Left kidney (tissue), 1 donor: ENCODE measurements at regions not wholly inside any gene's neighbourhood (a gene's known extent, or its start where the extent isn't known, plus 50 kb on each side); places are given as distances from the start of the nearest gene placed in this dataset.
A peak's percentile ranks its signal among the peaks of the same experiment; 100 is the strongest.

Experiments
- DNase-seq: peaks from one replicate; pipeline ENCODE4 v3.0.0-alpha.2; 2013

DNA sequence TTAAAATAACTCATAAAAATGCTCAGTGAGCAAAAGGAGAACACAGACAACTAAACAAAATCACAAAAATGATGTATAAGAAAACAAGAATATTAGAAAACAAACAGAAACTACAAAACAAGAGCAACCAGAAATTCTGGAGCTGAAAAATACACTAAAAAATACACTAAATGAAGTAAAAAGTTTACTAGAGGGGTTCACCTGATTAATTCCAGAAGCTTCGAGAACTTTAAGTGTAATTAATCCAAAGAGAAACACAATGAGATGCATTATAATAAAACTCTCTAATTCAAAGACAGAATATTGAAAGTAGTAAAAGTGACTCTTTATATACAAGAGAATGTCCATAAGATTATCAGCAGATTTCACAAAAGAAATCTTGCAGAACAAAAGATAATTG is 558.4 kb downstream of the CCER1 start:
- DNase-seq: no peak

DNA sequence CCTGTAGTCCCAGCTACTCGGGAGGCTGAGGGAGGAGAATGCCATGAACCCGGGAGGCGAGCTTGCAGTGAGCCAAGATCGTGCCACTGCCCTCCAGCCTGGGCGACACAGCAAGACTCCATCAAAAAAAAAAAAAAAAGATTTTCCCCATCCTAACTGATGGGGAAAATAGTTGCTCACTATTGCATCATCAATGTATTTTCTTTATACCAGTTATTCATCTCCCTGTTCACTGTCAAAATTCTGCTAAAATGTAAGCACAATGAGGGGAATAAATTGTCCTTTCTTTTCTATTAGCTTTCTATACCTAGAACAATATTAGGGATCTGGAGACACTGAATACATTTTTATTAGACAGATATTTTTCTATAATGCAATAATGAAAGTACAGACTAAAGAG is 561.3 kb downstream of the CCER1 start:
- no peak for DNase-seq

DNA sequence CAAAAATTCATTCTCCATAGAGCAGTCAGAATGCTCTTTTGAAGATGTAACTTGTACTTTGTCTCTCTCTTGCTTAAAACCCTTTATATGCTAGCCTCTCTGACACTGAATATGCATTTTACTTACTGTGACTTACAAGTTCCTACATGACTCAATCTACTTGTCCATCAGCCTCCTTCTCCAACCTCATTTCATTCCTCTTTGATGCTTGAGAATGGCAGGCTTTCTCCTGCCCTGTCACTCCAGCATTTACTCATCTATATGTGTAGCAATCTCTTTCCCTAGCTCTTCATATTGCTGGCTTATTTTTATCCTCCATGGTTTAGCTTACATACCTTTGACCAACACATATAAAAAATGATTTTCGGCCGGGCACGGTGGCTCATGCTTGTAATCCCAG is 561.9 kb downstream of the CCER1 start:
- no peak for DNase-seq

DNA sequence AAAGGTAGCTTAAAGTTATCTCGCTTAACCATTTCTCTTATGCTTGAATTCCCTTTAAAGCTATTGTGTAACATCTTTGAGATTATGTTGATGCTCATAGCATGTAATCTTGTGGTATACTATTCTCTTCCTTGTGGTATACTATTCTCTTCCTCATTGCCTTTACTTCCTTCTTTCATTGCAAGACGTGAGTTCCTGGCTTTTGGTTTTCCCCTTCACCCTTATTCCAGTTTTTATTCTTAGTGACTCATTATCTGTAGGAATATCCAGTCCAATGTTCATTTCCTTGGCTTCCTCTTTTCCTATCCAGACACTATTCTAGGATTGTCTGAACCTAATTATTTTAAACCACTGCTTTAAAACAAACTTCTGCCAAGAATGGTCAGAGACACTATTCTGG is 564.0 kb downstream of the CCER1 start:
- DNase-seq: no peak

DNA sequence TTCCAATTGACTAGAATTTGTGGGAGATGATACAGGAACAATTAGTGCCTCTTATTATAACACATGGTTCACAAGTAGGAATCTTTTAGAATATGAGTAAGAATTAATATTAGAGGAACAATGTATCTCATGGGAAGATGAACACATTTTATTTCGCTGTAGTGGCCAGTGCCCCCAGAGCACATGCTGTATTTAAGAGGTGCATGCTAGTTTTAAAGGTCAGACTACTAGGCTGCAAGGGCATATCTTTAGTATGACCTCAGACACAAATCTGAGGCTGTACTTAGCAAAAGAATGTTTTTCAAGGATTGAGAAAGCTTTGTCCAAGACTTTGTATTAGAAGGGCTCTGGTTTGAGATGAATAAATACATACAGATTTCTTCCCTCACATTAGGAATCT is 586.9 kb downstream of the CCER1 start:
- no peak for DNase-seq

GRCh38 chr12:90366286-90366685 is 588.7 kb downstream of the CCER1 start:
- no peak for DNase-seq

- DNase-seq: no peak
Observed at GRCh38 chr12:90360300-90360699, 594.7 kb downstream of the CCER1 start.

DNA sequence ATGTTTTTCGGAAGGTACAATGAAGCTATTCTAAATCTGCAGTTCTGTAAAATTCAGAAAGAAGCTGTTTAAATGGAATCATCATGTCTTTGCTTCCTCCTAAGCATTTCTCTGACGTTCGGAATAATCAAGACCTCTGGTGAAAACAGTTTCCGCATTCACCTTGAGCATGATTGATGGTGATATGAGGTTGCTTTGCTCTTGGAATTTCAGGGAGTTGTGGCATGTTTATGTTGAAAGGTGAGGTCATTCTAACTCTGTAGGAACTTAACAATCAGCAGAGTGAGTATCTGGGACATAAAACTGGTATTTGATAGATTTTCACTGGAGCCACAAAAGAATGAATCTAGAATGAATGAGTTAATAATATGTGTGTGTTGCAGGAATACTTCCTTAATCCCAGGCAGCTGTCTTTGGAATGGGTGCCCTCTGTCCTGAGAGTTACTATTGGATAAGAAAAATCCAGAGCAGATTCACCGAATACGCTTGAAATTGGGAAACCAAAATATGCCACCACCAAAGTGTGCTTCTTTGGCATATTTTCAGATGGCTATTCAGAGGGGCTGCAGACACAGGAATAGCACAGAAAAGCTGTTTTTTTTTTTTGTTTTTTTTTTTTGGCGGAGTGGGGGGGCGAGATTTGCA is 599.1 kb downstream of the CCER1 start:
- peak; percentile 19 for DNase-seq

DNA sequence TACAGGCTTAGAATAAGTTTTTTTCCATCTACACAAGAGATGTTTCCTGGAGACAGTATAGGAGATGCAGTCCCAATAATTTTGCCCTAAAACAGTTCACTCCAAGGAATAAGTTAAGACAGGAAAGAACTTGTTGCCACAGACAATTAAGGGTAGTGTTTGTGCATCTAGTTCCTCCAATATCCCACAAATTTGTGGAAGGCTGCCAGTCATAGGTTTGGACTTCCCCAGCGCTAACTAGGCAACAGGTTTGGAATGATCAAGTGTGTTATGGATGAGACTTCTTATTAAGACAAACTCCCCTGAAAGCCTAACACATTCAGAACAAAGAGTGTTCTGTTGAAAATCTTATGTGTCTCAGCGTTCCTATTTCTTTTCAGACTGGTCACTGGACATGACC is 611.0 kb downstream of the CCER1 start:
- no peak for DNase-seq

DNA sequence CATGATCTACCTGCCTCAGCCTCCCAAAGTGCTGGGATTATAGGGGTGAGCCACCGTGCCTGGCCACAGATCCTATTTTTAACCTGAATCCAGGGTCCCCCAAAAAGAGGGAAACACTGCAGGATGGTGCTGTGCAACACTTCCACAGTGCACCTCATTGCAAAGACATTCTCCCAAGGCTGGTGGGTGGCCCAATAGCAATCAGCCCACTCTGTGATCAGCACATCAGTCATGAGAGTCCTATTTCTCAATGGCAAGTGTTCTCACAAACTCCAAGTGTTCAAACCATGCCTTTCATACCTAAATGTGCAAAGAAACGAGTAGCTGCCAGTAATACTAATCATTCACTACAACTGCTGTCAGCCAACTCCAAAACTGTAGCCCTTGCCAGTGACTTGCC is 612.9 kb downstream of the CCER1 start:
- DNase-seq: no peak

- no peak for DNase-seq
Observed at GRCh38 chr12:90339837-90340236, 615.1 kb downstream of the CCER1 start.

- DNase-seq: no peak
Observed at GRCh38 chr12:90338365-90338764, 616.6 kb downstream of the CCER1 start.

GRCh38 chr12:90337018-90337417 is 618.0 kb downstream of the CCER1 start:
- DNase-seq: no peak

DNA sequence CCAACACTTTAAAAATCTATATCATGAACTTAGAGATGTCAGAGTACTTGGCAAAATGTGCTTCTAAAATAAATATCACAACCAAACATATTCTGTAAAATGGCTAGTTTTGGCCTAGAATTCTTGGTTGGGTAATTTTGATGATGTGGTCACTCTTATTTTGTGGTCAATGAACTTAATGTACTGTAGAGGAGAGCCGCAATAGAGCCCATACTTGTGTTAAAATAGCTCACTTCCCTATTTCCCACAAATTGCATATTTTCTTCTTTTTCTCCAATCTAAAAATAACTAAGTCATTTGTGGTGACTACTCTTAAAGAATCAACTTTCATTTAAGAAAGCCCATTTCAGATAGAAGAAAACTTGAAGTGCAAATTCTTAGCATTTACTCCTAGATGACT is 619.4 kb downstream of the CCER1 start:
- DNase-seq: no peak

- DNase-seq: no peak
Observed at GRCh38 chr12:90333939-90334338, 621.0 kb downstream of the CCER1 start.

GRCh38 chr12:90333424-90333823 is 621.6 kb downstream of the CCER1 start:
- no peak for DNase-seq

GRCh38 chr12:90331821-90332220 is 623.2 kb downstream of the CCER1 start:
- no peak for DNase-seq

DNA sequence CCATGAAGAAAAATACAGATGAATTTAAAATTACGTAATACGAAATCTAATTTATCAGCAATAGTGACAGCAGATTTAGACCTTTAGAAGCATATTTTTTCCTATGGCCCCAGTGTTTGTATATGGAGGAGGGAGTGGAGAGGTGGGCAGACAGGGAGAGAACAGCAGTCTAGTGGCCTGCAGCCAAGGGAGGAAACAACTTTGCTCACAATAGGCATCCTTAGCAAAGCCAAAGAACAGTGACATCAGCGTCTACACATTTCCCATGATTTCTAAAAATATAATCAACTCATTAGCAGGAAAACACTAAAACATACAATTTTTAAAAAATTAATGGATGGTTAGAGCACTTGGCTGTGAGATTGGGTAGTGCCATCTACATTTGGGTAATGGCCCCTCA is 622.6 kb upstream of the ATP2B1 start:
- DNase-seq: no peak

GRCh38 chr12:90327793-90328743 is 619.4 kb upstream of the ATP2B1 start:
- DNase-seq: no peak

DNA sequence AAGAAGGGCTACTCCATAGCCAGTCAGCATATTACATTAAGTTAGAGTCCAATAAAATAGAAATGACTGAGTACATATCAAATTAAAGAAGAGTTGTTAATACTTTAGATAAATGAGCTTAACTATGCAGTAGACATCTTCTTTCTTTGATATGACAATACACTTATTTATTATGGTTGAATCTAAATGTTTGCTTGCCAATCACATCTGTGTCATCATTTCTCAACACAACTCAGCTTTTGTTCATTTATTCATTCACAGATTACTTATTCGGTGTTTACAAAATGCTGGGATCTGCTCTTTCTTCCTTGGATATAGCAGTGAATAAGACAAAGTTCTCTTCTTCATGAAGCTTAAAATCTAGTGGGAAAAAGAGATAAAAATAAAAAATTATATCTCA is 614.6 kb upstream of the ATP2B1 start:
- DNase-seq: no peak

- DNase-seq: no peak
Observed at GRCh38 chr12:90322006-90322405, 613.4 kb upstream of the ATP2B1 start.

DNA sequence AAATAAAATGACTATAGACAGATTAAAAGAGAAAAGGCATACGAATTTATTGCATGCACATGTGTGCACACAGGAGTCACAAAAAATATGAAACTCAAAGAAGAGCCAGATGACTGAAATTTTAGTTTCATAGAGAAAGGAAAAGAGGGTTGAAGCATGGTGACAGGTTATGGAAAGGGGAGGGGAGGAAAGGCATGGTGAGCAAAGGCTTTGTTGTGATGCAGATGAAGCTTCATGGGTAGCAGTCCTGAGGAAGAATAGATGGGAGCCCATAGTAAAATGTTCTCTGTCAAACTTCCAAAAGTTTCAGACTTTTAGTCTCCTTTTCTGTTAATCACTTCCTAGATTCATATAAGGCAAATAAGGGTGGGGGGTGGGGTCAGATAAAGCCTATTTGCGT is 612.7 kb upstream of the ATP2B1 start:
- no peak for DNase-seq

DNA sequence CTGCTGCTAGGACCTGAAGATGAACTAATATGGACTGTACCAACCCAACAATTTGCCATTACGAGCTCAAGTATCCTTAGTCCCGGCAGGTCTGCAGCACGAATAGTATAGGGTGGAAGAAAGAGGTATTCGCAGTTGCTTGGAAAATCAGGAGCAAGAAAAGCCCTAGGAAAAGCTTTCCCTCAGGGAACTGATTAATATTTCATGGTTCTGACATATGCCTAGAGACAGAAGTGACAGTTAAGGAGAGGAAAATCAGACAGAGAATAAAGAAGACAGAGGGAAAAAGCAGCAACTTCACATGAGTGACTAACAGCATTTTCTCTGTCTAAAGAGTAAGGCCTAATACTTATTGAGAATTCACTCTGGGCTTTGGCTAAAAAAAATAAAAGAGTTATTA is 602.9 kb upstream of the ATP2B1 start:
- DNase-seq: no peak

DNA sequence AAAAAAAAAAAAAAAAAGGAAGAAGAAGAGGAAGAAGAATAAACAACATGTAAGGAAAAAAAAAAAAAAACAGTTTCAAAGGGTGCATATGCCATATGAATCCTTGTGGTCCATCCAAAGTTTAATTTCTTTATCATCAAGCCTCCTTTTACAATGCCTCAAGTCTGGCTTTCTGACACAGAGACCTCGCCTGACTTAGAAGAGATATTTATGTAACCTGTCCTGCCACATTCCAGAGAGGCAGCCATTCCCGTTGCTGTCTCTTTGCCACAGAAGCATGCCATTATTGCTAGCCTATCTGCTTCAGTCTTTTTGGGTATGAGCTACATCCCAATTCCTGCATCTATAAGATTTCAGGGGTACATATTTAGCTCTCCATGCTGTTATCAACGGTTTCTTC is 596.7 kb upstream of the ATP2B1 start:
- DNase-seq: no peak
